ENCODE measurements at regions not wholly inside any gene's neighbourhood (a gene's known extent, or its start where the extent isn't known, plus 50 kb on each side); places are given as distances from the start of the nearest gene placed in this dataset.

DNA sequence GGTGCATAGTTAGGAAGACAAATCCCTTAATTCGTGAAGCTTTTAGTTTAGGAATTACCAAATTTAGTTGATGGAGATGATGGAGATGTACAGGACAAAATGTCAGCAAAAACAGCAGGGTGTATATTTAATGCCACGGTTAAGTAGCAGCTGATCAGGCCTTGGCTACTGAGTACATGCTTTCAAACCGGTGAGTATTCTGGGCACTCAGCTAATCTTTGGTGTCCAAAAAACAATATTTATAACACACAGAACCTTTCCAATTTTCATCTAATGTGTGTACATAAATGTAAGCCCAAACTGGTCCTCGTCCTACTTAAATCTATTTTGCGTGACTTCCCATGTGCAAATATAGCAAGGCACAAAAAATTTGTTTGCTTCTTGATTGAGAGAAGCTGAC lies 703.4 kb upstream of the LINC00305 start:
- no peak overlapping the region for H3K4me3 ChIP-seq
- TF ChIP-seq, protein P1, sequence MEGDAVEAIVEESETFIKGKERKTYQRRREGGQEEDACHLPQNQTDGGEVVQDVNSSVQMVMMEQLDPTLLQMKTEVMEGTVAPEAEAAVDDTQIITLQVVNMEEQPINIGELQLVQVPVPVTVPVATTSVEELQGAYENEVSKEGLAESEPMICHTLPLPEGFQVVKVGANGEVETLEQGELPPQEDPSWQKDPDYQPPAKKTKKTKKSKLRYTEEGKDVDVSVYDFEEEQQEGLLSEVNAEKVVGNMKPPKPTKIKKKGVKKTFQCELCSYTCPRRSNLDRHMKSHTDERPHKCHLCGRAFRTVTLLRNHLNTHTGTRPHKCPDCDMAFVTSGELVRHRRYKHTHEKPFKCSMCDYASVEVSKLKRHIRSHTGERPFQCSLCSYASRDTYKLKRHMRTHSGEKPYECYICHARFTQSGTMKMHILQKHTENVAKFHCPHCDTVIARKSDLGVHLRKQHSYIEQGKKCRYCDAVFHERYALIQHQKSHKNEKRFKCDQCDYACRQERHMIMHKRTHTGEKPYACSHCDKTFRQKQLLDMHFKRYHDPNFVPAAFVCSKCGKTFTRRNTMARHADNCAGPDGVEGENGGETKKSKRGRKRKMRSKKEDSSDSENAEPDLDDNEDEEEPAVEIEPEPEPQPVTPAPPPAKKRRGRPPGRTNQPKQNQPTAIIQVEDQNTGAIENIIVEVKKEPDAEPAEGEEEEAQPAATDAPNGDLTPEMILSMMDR (IDR thresholded peaks at IDR 0.05) = no peak
- TF ChIP-seq EP300 (IDR thresholded peaks at IDR 0.05) = no peak
- no peak for TF ChIP-seq POLR2AphosphoS5 (IDR thresholded peaks at IDR 0.05)
- no peak for TF ChIP-seq POLR2A (IDR thresholded peaks at IDR 0.05; ENCODE audit: low read depth)

DNA sequence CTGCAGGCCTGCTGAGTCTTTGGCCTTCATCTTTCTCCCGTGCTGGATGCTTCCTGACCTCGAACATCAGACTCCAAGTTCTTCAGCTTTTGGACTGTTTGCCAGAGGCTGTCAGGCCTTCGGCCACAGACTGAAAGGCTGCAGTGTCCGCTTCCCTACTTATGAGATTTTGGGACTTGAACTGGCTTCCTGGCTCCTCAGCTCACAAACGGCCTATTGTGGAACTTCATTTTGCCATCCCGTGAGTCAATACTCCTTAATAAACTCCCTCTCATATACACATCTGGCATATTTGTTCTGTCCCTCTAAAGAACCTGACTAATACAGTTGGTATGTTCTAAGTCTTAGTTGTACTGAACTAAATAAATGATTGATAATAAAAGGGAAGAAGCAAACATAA lies 702.8 kb upstream of the LINC00305 start:
- TF ChIP-seq POLR2A (IDR thresholded peaks at IDR 0.05; ENCODE audit: low read depth) (no peak), EP300 (IDR thresholded peaks at IDR 0.05) (no peak)
- WGBS = 51% methylated on average over 3 of the region's 6 CpGs
- intact Hi-C loops (cut with DNase I) = no loop called here

More for the DNA sequence above, 703.4 kb upstream of the LINC00305 start:
- Histone ChIP-seq H3K36me3 (no peaks in the 10 kb centered on the region), H3K4me1 (no peaks in the 10 kb centered on the region), H3K27ac (replicated peaks in 1 of 4) (no peak overlapping the region), H3K9me3 (no peaks in the 10 kb centered on the region), H3K27me3 (no peaks in the 10 kb centered on the region)
- 48% methylated on average over 5 of the region's 5 CpGs for WGBS
- no peak for DNase-seq (ENCODE audit: extremely low spot score)
- intact Hi-C loops (cut with DNase I) = no loop called here

DNA sequence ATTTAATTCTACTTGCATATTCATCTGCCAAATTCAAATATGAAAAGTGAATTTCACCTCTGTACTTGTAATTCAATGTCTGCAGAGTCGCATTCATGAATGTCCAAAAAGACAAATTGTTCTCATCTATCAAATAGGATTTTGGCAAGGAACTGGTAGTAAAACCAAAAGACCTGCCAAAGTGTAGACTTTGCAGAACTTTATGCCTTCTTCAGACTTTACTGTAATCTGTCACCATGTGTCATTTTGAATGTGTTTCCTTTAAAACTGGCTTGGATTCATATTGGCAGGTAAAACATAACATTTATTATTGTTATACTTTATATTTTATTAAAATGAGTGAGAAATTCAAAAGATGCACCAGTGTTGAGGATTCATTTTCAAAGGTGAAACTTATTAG lies 701.9 kb upstream of the LINC00305 start:
- 63% methylated on average over 1 of the region's 1 CpG for WGBS

More for the DNA sequence above, 702.8 kb upstream of the LINC00305 start:
- Histone ChIP-seq H3K9me3 (no peaks in the 10 kb centered on the region), H3K27ac (replicated peaks in 1 of 4) (no peak overlapping the region), H3K4me1 (no peaks in the 10 kb centered on the region), H3K36me3 (no peaks in the 10 kb centered on the region), H3K27me3 (no peaks in the 10 kb centered on the region), H3K4me3 (no peak overlapping the region)
- no peak for DNase-seq (ENCODE audit: extremely low spot score)

DNA sequence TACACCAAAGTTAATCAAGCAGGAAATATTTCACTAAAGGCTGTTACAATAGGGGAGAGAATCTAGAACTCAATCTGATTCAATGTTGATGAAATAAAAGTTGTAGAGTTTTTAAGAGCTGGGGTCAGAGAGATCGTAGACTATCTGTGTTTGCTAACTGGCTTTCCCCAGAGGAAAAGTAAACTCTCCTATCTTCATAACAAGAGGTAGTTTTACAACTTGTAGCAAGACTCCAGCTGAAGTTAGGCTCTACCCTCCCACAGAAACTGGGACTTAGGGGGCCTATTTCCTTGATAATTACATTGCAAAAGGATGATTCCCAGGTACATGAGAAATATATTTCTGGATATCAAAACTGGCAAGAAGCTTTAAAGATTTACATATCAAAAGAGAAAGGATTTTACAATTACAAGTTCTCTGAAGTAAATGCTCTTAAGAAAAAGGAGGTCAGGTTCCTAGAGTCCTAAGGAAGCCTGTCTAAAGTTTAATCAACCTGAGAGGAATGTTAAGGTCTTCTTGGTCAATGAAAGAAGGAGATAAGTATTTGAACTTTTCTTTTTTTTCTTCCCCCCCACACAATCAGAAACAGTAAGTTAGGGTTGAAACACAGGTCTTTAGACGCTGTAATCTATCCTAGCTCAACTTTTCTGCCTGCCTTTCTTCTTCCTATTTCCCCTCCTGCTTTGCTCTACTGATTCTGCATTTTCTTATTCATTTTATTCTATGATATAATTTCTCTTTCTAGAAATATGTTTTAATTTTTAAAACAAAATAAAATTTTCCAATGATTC lies 692.2 kb upstream of the LINC00305 start:
- TF ChIP-seq POLR2AphosphoS5 (IDR thresholded peaks at IDR 0.05) = no peak
- TF ChIP-seq POLR2A (IDR thresholded peaks at IDR 0.05; ENCODE audit: low read depth) = no peak
- TF ChIP-seq, protein P1 (IDR thresholded peaks at IDR 0.05) = no peak
- no peak for TF ChIP-seq EP300 (IDR thresholded peaks at IDR 0.05)
- intact Hi-C loops (cut with DNase I) = no loop called here
- H3K4me3 ChIP-seq = no peak overlapping the region
- no peaks in the 10 kb centered on the region for H3K27me3 ChIP-seq
- H3K4me1 ChIP-seq = no peaks in the 10 kb centered on the region
- no peak for DNase-seq (ENCODE audit: extremely low spot score)
- no peaks in the 10 kb centered on the region for H3K36me3 ChIP-seq
- no peaks in the 10 kb centered on the region for H3K9me3 ChIP-seq
- 64% methylated on average over 2 of the region's 2 CpGs for WGBS
- no peak overlapping the region for H3K27ac ChIP-seq (replicated peaks in 1 of 4)

More for the DNA sequence above, 701.9 kb upstream of the LINC00305 start:
- H3K36me3 ChIP-seq = no peaks in the 10 kb centered on the region
- intact Hi-C loops (cut with DNase I) = no loop called here
- no peak overlapping the region for H3K4me3 ChIP-seq
- H3K27ac ChIP-seq (replicated peaks in 1 of 4) = no peak overlapping the region
- H3K27me3 ChIP-seq = no peaks in the 10 kb centered on the region
- no peak for DNase-seq (ENCODE audit: extremely low spot score)
- TF ChIP-seq POLR2A (IDR thresholded peaks at IDR 0.05; ENCODE audit: low read depth) (no peak), POLR2AphosphoS5 (IDR thresholded peaks at IDR 0.05) (no peak), EP300 (IDR thresholded peaks at IDR 0.05) (no peak)
- TF ChIP-seq, protein P1 (IDR thresholded peaks at IDR 0.05) = no peak
- no peaks in the 10 kb centered on the region for H3K9me3 ChIP-seq
- no peaks in the 10 kb centered on the region for H3K4me1 ChIP-seq

DNA sequence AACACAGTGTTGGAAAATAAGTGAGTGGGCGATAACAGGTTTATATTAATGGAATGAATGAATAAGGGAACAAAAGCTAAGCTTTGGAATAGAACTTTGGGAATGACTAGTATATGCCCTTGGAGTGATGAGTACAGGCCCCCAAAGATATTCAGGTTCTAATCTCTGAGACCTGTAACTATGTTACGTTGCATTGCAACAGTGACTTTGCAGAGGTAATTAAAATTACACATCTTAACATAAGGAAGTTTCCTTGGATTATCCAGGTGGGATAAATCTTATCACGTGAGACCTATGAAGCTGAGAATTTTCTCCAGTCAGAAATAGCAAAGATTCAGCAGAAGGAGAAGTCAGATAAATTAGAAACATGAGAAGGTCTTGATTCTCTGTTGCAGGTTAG lies 661.5 kb upstream of the LINC00305 start:
- TF ChIP-seq, protein P1 (IDR thresholded peaks at IDR 0.05) = no peak
- TF ChIP-seq POLR2AphosphoS5 (IDR thresholded peaks at IDR 0.05) (no peak), EP300 (IDR thresholded peaks at IDR 0.05) (no peak), POLR2A (IDR thresholded peaks at IDR 0.05; ENCODE audit: low read depth) (no peak)
- 79% methylated on average over 3 of the region's 3 CpGs for WGBS
- Histone ChIP-seq H3K9me3 (no peaks in the 10 kb centered on the region), H3K4me1 (no peaks in the 10 kb centered on the region), H3K27ac (replicated peaks in 1 of 4) (no peak overlapping the region), H3K36me3 (no peaks in the 10 kb centered on the region), H3K4me3 (no peak overlapping the region), H3K27me3 (no peaks in the 10 kb centered on the region)
- intact Hi-C loops (cut with DNase I) = no loop called here
- DNase-seq (ENCODE audit: extremely low spot score) = no peak

Measured in esophagus muscularis mucosa (tissue), 4 donors.